ENCODE measurements at regions not wholly inside any gene's neighbourhood (a gene's known extent, or its start where the extent isn't known, plus 50 kb on each side); places are given as distances from the start of the nearest gene placed in this dataset.

DNA sequence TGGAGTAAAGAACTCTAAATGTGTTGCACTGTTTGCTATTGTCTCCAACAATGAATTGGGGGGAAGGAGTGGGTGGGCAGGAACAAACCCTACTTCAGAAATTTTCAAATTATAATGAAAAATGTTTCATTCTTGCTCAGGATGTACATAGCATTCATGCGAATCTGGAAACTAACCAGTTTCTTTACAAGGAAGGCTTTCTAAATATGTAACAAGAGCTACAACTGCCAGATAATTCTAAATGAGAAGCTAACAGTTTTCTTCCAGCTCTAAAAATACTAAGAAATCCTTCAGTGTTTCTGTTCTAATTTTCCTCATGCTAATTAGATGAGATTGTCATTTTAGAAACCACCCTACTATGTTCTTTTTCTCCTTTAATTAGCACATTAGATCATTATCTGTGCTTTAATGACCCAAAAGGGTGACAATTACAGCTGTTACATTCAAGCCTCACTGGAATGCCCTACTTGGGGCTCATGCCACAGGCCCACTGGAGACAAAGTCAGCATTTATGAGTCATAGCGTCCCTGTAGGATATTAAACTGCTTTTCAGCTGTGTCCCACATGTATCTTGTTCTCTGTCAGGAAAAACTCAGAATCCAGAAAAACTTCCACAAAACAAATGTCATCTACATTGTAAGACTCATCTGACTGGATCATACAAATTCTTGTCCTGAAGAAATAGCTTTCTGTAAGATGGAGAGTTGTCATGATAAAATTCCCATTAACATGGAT, 804.6 kb upstream of the CXADR start:
- DNase-seq: no peak

DNA sequence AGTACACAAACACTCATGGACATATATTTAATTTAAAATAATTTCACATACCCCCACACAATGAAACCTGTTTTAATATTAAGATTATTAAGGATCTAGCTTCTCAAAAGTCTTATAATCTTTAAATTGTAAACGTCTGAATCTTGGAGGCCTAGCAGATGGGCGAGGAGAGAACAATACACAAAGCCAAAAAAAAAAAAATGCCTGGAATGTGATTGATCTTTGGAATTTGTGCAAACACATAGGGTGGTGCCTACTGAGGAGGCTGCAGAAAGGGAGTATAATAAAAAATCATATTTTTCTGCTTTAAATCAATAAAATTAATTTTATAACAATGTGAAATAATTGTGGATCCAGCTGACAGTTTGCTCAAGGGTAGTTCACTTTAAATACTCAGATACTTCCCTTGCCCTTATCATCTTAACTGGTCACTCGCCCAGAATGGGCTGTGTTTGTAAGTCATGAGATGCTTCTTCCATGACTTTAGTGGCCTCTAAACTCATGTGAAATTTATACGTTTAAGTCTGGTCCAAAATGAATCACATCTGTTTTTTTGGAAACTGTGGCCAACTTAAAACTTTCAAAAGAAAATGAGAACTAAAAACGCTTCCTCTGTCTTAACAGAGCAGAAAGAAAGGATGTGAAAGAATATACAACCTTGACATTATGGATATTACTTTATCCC, 802.8 kb upstream of the CXADR start:
- no peak for DNase-seq

DNA sequence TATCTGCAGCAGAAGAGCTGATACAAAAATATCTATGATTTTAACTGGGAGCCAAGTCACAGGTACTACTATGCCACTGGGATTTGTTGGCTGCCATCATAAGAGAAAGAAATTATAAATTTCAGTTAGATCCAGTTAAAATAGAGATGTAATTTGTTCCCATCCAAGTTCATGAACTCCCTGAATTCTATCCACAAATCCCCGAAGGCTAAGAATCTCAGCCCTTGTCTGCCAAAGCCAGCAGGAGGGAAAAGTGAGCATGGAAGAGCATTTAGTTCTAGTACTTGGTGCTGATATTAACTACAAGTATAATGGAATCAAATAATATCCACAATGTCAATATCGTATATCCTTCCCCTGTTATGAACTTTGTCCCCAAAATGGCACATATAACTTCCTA, 801.1 kb upstream of the CXADR start:
- DNase-seq: no peak

DNA sequence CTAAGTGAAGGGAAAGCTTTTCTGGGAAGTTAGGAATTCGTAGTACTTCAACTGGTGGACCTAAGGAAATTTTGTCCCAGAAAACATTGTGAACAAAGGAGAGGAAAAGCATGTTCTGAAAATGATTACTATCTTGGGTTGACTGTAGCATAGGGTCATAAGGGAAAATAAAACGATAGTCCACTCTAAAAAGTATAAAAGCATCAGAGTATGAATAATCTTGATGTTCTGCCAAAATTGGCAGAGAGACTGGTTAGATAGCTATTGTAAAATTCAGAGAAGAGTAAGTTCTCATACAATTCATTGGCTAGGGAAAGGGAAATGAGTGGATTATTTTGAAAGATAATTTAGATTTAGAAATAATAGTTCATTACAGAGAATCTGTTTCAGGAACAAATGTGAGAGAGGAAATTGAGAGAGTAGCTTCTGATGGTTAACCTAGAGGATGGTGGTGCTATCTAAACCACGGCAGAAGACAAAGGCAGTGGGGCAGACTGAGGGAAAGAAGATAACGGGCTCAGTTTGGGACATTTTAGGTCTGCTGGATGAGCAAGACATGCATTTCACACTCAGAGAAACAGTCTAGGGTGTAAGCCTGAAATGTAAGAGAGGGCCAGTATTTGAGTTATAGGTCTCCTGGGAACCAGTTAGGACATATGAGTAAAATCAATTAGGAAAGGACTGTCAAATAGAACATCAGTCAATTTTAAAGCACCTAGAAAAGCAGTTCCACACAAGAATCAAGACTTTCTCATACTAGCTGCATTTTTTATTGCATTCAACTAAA, 799.3 kb upstream of the CXADR start:
- no peak for DNase-seq

DNA sequence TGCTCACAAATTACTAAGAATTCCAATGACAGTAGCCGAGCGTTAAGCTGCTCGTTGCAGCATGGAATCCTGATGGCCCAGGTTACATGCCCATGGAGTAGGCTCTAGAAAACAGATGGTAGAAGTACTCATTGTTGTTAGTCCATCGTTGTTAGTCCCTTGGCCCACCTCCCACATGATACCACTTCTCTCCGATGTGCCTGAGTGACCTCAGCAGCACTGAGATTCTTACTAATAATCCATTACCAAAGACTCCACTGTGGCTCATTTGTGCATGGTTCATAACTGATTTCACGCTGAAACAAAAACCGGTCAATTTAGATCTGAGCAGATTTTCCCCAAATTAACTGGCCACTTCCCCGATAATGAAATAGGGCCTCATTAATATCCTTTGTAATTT, 772.3 kb upstream of the CXADR start:
- no peak for DNase-seq

DNA sequence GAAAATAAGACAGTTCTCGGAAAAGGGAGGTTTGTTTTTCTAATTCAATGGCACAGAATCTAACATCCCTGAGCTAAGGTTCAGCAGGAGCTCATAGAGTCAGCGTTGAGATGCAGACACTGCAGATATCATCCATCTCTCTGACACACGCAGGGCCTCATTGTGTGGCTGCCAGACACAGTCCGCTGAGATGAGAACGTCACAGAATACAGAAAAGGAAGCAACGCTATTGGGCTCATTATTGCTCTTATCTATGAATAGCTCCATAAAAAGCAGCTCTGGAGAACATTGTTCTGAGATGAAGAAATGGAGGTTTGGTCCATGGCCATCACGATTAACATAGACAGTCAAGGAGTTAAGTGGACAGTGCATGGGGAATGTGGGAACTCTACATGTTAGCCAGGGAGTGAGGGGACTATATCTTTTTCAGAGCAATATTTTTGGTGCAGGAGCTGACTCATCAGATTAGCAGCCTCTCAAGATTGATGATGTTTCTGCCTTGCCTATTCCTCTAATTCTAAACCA, 771.6 kb upstream of the CXADR start:
- no peak for DNase-seq

DNA sequence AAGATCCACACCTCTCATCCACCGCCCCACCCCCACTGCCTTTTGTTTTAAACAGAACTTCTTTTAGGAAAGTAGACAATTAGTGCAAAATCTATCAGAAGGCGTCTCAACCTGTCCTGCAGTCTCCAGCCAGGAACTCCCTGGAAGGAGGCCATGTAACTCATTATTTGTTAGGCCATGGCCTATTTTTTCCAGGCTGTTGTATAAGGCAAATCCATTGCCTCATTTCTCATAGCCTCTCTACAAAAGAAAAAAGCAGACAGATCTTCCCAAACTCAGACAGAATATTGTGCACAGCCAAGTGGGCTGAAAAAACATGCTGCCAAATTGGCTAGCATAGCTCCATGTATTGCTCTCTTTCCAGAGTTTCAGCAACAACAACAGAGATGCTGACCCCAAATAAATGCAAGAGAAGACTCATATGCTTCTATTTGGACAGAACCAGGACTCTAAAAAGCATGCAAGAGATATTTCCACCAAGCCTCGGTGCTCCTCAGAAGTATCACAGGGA, 770.7 kb upstream of the CXADR start:
- DNase-seq: no peak

DNA sequence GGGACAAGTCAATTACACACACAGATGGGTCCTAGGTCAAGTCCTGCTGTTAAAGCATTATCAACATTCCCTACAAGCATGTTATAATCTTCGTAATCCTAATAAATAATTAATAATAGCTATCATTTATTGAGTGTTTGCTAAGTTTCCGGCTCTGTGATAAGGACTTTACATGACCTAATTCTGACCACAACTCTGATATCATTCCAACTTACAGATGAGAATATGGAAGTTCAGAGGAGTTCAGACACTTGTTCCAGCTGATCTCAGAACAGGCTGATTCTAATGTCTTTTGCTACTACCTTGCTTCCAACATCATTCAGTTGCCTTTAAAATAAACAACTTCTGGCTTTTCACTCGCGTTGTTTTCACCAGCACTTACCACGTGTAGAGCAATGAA, 770.1 kb upstream of the CXADR start:
- DNase-seq: no peak

DNA sequence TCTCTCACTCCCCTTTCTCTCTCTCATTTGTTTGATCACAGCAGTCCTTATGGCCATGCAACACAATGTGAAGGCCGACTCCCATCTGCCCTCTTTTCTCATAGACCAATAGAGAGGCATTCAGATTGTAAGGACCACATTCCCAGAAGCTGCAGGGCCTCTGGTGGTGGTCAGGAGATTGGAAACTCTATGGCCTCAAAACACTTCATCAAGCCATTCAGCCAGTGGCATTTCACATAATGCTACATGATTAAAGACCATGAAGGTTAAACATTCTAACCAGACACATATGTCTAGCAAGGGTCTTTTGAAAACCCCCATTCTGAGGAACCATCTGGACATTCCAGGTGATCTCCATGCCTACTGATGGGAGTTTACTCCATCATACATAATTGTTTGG, 769.5 kb upstream of the CXADR start:
- DNase-seq: no peak

DNA sequence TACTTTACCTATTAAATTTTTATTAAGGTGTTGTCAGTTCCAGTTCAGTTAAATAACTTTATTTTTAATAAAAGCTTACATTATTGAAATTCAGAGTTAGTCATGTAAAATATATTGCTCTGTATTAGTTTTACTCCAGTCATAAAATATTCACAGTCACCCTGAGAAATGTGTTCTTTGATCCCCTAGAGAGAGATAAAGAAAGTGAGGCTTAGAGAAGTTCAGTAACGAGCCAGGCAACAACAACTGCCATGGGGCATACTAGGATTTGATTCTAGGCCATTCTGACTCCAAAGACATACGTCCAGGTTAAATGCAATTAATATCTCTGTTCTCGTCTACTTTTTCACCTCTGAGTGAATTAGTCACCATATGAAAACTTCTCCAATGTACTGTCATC, 761.9 kb upstream of the CXADR start:
- no peak for DNase-seq

DNA sequence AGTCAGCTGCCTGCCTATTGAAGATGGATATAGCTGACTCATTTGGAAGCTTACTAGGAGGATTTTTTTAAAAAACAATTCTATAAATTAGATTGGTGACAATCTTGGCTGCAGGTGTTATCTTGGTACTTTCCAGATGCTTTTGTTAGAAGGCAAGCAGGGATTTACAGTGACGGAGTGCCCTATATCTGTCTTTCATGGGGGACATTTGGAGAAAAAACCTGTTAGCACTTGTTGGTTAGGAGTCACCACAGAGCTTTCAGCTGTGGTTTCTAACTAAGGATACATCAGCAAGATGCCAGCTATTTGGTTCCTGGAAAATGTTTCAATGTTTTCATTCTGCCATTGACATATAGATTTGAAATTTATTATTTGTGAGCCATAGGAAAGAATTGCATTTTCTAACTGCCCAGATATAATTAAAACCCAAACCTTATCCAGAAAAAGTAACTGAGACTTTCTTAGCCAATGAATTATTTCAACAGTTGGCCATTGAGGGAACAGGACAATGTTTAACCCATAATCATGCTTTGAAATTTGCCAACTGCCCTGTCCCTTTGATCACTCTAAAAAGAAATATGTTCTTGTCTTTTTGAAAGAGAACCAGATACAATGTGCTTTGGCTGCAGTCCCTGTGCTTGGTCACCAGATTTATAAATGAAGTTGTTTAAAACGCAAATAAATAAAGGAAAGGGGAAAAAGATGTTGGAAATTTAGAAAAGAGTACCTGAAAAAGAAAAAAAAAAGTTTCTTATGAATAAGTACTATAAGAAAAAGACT, 761.0 kb upstream of the CXADR start:
- DNase-seq: no peak

DNA sequence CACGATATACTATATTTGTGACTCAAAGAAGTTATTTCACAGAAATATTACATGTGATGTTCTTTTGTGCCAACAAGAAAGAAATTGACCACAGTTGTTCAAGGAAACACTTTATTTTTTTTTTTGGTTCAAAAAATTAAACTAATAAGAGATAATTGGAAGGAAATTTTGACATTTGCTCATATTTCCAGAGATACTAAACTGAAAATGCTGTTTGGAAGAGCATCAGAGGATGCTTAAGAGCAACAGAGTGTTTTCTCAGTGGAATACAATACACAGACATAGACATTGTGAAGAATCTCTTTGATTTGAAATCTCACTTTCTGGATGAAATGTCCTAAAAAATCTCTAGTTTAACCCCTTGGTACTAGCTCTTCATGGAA, 760.4 kb upstream of the CXADR start:
- no peak for DNase-seq

DNA sequence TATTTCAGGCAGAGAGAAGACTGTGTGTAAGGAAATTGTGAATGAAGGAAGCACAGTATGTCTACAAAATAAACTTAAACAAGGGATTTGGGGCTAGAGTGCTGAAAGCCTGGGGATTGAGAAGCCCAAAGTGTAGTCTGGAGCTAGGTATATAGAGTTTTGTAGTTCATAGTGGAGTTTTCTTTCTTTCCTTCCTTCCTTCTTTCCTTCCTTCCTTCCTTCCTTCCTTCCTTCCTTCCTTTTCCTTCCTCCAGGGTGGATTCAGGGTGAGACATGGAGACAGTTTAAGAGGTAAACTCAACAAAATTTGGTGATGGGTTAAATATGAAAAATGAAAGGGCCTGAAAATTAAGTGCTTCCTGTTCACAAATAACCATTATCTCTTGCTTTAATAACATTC, 757.8 kb upstream of the CXADR start:
- no peak for DNase-seq

DNA sequence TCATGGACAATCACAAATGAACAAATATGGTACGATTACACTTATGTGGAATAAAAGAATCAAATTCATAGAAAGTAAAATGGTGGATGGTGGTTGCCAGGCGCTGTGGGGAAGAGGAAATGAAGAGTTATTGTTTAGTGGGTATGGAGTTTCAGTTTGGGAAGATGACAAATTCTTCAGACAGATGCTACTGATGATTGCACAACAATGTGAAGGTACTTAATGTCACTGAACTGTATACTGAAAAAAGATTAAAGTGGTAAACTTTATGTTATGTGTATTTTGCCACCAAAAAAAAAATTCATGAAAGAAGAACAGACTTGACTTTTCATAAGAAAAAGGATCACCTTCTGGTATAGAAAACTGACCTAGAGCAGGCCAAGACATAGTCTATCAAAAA, 745.6 kb upstream of the CXADR start:
- no peak for DNase-seq

DNA sequence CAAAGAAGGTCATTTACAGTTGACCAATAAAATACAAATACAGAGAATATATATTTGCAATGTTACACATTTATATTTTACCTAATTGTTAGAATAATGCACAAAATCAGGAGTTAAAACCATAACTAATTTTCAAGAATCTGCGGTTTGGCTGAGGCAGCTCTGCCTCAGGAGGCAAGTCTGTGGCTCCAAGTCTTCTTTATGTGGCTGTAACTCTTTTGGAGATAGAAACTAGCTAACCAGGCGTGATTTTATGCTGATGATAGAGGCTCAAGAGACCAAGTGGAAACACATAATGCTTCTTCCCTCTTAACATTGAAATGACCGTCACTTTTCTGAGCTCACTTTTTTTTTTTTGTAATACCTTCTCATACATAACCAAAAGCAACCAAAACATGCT, 744.7 kb upstream of the CXADR start:
- no peak for DNase-seq

DNA sequence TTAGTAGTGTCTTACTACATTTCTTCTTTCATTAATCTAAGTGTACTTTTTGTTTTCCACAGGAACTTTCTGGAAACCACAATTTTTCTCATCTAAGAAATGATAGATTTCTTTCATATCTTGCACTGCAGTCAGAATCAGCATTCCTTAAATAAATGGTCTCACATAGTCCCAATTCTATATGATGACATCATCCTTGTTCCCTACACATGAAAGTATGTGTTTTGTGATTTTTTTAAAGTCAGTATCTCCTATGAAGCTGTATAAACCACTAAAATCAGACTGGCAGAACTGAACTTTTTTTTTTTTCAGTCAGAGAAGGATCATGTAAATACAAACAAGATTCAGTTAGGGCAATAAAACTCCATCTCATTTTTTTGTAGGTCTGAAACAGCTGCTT, 742.6 kb upstream of the CXADR start:
- DNase-seq: no peak

DNA sequence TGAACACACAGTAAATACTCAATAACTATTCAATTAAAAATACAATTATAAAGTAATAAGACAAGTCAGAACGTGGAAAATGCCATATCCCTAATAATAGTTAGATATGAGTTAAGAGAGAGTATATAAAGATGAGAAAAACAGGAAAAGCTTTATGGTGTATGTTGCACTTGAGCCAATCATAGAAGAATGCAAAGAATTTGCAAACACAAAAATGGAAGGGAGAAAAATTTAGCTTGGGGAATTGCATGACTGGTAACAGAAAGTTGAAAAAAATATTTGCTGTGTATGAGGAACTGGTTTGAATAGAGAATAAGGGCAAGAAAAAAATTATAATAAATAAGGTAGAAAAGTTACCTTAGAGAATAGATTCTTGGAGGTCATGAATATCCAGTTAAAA, 739.6 kb upstream of the CXADR start:
- DNase-seq: no peak

DNA sequence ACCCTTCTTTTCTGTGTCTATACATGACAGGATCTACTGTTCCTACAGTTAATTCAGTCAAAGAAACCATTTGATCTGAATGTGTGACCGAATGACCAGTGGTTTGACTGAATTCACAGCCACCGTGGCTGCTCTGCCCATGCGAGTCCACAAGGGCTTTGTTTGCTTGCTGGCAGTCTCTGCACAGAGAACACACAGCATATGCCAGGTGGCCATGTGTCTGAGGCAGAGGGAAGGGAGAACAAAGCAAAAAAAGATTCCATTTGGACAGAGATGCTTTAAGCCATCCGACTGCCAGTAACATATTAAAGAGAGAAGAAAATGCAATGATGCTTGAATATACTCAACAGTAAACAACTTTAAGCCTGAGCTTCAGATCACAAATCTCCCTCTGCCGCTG, 737.8 kb upstream of the CXADR start:
- no peak for DNase-seq

DNA sequence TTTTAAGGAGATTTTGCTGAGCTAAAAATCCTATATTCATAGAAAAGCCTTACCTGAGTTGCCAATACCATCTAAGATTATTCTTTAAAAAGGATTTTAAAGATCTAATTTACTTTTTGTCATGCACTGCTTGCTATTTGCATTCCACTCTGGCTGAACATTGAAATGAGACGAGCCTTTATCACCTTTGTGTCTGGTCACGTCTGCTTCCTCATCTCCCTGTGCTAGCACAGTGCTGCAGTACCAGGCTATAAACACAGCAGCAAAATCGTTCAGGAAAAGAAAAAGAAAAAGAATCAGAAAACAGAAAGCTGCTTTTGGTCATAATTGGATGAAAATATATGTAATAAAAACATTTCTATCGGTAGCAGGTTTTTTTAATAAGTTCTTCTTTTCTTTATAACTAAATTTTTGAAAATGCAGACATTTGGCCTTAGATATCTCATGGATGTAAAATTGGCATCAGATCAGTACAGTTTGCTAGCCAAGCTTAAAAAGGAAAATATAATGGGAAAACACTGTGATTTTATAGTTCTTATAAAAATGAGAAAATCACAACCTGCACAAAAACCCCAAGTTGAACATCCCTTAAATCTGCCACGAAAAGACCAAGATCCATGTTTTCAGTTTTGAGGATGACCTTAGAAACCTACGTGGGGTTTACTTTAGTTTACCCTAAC, 735.7 kb upstream of the CXADR start:
- DNase-seq: no peak

DNA sequence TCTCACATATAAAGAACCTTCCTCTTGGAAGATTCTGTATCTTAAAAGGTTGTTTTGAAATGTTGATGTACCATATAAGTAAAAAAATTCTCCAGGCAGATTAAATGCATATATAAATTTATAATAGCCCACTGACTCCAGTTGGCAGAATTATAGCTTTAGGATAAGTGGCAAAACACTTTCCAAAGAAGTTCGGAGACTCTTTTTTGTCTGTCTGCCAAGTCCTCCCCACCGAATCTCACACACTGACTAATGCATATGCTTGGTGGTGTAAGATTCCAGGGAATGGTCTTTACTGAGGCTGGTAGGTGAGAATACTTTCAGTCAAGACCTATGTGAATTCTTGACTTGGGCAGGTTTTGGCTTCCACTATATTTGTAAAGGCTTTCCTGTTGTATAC, 724.3 kb upstream of the CXADR start:
- DNase-seq: no peak

DNA sequence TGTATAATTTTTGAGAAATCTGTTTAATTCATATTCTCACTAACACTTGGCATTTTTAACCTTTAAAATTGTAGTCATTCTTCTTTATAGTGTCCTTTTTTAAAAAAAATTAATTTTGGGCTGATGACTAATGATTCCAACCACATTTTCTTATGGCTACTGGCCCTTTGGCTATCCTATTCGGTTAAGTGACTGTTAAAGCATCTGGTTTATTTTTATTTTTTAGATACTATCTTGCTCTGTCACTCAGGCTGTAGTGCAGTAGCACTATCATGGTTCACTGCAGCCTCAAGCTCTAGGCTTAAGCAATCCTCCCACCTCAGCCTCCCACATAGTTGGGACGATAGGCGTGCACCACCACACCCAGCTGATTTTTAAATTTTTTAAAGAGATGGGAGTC, 723.2 kb upstream of the CXADR start:
- DNase-seq: no peak

DNA sequence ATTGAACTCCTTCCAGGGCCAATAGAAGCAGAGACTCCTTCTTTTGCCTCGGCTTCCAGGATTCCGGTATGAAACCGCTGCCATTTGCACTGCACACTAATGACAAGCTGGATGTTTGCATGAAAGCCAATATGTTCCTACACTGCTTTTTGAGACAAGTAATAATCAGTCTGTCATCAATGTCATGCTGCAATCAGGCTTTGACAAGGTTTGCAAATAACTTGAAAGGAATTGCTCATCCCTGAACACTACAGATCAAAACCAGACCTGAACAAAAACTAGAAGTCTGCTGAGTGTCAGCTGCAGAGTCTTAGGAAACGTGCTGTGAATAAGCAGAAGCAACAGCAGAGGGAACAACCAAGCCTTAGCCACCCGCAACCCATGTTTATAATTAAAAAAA, 720.7 kb upstream of the CXADR start:
- DNase-seq: no peak
